ENCODE measurements at regions not wholly inside any gene's neighbourhood (a gene's known extent, or its start where the extent isn't known, plus 50 kb on each side); places are given as distances from the start of the nearest gene placed in this dataset.
"Not testable (repeated sequence)": the region's sequence is repeated elsewhere in the genome, so short reads cannot be mapped to it uniquely, and the experiment has no call there.

- no peak for DNase-seq
These were observed 93.5 kb downstream of the NAB1 start for GRCh38 chr2:190742431-190742830.

GRCh38 chr2:190744041-190744440, 95.2 kb downstream of the NAB1 start:
- DNase-seq = no peak

GRCh38 chr2:190746971-190747761, 98.3 kb downstream of the NAB1 start:
- no peak for DNase-seq

GRCh38 chr2:190748966-190749365, 100.1 kb downstream of the NAB1 start:
- no peak for DNase-seq

- DNase-seq = no peak
These were observed 107.0 kb downstream of the NAB1 start for GRCh38 chr2:190755772-190756415.

GRCh38 chr2:190759749-190760213, 110.9 kb downstream of the NAB1 start:
- DNase-seq = no peak

GRCh38 chr2:190760353-190761150, 111.7 kb downstream of the NAB1 start:
- DNase-seq = not testable (repeated sequence)

- not testable (repeated sequence) for DNase-seq
These were observed 112.3 kb downstream of the NAB1 start for GRCh38 chr2:190761216-190761615.

GRCh38 chr2:190762566-190762965, 113.7 kb downstream of the NAB1 start:
- no peak for DNase-seq

GRCh38 chr2:190763100-190763499, 114.2 kb downstream of the NAB1 start:
- DNase-seq = no peak

- DNase-seq = no peak
These were observed 115.1 kb downstream of the NAB1 start for GRCh38 chr2:190763901-190764514.

- DNase-seq = no peak
These were observed 115.0 kb upstream of the GLS start for GRCh38 chr2:190765386-190766173.

GRCh38 chr2:190766174-190766572, 114.4 kb upstream of the GLS start:
- DNase-seq = no peak

GRCh38 chr2:190766595-190766994, 114.0 kb upstream of the GLS start:
- DNase-seq = no peak

GRCh38 chr2:190767821-190768220, 112.8 kb upstream of the GLS start:
- no peak for DNase-seq

- no peak for DNase-seq
These were observed 111.4 kb upstream of the GLS start for GRCh38 chr2:190769258-190769657.

GRCh38 chr2:190771726-190772125, 108.9 kb upstream of the GLS start:
- no peak for DNase-seq

- DNase-seq = no peak
These were observed 100.0 kb upstream of the GLS start for GRCh38 chr2:190780594-190780993.

GRCh38 chr2:190781604-190782198, 98.9 kb upstream of the GLS start:
- peak; percentile 39 for DNase-seq

GRCh38 chr2:190782264-190782663, 98.4 kb upstream of the GLS start:
- no peak for DNase-seq

- no peak for DNase-seq
These were observed 96.9 kb upstream of the GLS start for GRCh38 chr2:190783513-190784263.

Measured in NCI-H1105 treated with DMSO at 0.1 percent for 48 hours (cell line).